Trophoblast cell (in vitro differentiated cells and primary cell): ENCODE measurements at regions not wholly inside any gene's neighbourhood (a gene's known extent, or its start where the extent isn't known, plus 50 kb on each side); places are given as distances from the start of the nearest gene placed in this dataset.
A peak's percentile ranks its signal among the peaks of the same experiment; 100 is the strongest.

ENCODE experiments used
- DNase-seq, 2 donors: peaks; one replicate each; pipeline ENCODE4 v3.0.0-alpha.2; 2016
- H2AFZ ChIP-seq: 2 replicates; pipeline ENCODE4 v1.6.1; 2013; ENCODE audit warnings: low read length, moderate library complexity, mild to moderate bottlenecking; ENCODE audit not compliant: insufficient read depth, poor library complexity
- H2AK5ac ChIP-seq: 2 replicates; pipeline ENCODE4 v1.6.1; 2013; ENCODE audit warnings: mild to moderate bottlenecking, low read length
- H2BK120ac ChIP-seq: 2 replicates; pipeline ENCODE4 v1.6.1; 2013; ENCODE audit warnings: low read length, mild to moderate bottlenecking, moderate library complexity; ENCODE audit not compliant: insufficient read depth, poor library complexity
- H2BK12ac ChIP-seq: 2 replicates; pipeline ENCODE4 v1.6.1; 2013; ENCODE audit warnings: mild to moderate bottlenecking, low read length, moderate library complexity
- H2BK5ac ChIP-seq: 2 replicates; pipeline ENCODE4 v1.6.1; 2013; ENCODE audit warnings: low read length, low read depth, moderate library complexity, mild to moderate bottlenecking; ENCODE audit not compliant: poor library complexity
- H3K14ac ChIP-seq: 2 replicates; pipeline ENCODE4 v1.6.1; 2013; ENCODE audit warnings: mild to moderate bottlenecking, low read length
- H3K18ac ChIP-seq: 2 replicates; pipeline ENCODE4 v1.6.1; 2013; ENCODE audit warnings: mild to moderate bottlenecking, low read length
- H3K23ac ChIP-seq: 2 replicates; pipeline ENCODE4 v1.6.1; 2013; ENCODE audit warnings: low read length
- H3K27ac ChIP-seq: 2 replicates; pipeline ENCODE4 v1.5.1; 2013; ENCODE audit warnings: low read depth, mild to moderate bottlenecking, inconsistent platforms, low read length, moderate library complexity
- H3K27me3 ChIP-seq: 2 replicates; pipeline ENCODE4 v1.6.1; 2013; ENCODE audit warnings: inconsistent platforms, mild to moderate bottlenecking, low read length, moderate library complexity; ENCODE audit not compliant: insufficient read depth
- H3K36me3 ChIP-seq, 2 experiments: 1 replicate in 1 of 2; 2 replicates in 1 of 2; pipeline ENCODE4 v1.6.1; 2013; ENCODE audit warnings: low read length in 2 of 2, mild to moderate bottlenecking in 2 of 2, moderate library complexity in 1 of 2; ENCODE audit not compliant: insufficient read depth in 2 of 2, control insufficient read depth in 1 of 2
- H3K4ac ChIP-seq: 2 replicates; pipeline ENCODE4 v1.6.1; 2013; ENCODE audit warnings: low read depth, mild to moderate bottlenecking, low read length, moderate library complexity
- H3K4me1 ChIP-seq, 2 experiments: 1 replicate in 1 of 2; 2 replicates in 1 of 2; pipeline ENCODE4 v1.6.1; 2013; ENCODE audit warnings: low read length in 2 of 2, mild to moderate bottlenecking in 2 of 2, moderate library complexity in 1 of 2; ENCODE audit not compliant: insufficient read depth in 2 of 2, control insufficient read depth in 1 of 2
- H3K4me2 ChIP-seq: 2 replicates; pipeline ENCODE4 v1.6.1; 2013; ENCODE audit warnings: inconsistent platforms, mild to moderate bottlenecking, low read length, moderate library complexity
- H3K4me3 ChIP-seq: 2 replicates; pipeline ENCODE4 v1.5.1; 2013; ENCODE audit warnings: mild to moderate bottlenecking, low read depth, low read length, inconsistent platforms
- H3K79me1 ChIP-seq: one replicate; pipeline ENCODE4 v1.6.1; 2013; ENCODE audit warnings: low read length
- H3K79me2 ChIP-seq: 2 replicates; pipeline ENCODE4 v1.6.1; 2013; ENCODE audit warnings: low read length, mild to moderate bottlenecking; ENCODE audit not compliant: control insufficient read depth, insufficient read depth, poor library complexity
- H3K9ac ChIP-seq: 2 replicates; pipeline ENCODE4 v1.6.1; 2013; ENCODE audit warnings: mild to moderate bottlenecking, low read length
- H3K9me3 ChIP-seq: 2 replicates; pipeline ENCODE4 v1.6.1; 2013; ENCODE audit warnings: low read depth, mild to moderate bottlenecking, control low read depth, inconsistent platforms, low read length; ENCODE audit not compliant: insufficient read depth
- H4K12ac ChIP-seq: 2 replicates; pipeline ENCODE4 v1.6.1; 2013; ENCODE audit warnings: low read depth, mild to moderate bottlenecking, low read length, moderate library complexity
- H4K8ac ChIP-seq: 2 replicates; pipeline ENCODE4 v1.6.1; 2013; ENCODE audit warnings: low read depth, mild to moderate bottlenecking, low read length, moderate library complexity
- H4K91ac ChIP-seq: one replicate; pipeline ENCODE4 v1.6.1; 2013; ENCODE audit warnings: low read depth, mild to moderate bottlenecking, low read length, moderate library complexity
- WGBS: extraction: QIAGEN DNeasy Blood & Tissue Kit; methylation state at CpG from one replicate; pipeline ENCODE4 v1.1.7; 2013; ENCODE audit warnings: missing lambda C conversion rate; ENCODE audit not compliant: insufficient read length, insufficient coverage; ENCODE audit errors: extremely low coverage; 5-methylcytosine and 5-hydroxymethylcytosine counted together

DNA sequence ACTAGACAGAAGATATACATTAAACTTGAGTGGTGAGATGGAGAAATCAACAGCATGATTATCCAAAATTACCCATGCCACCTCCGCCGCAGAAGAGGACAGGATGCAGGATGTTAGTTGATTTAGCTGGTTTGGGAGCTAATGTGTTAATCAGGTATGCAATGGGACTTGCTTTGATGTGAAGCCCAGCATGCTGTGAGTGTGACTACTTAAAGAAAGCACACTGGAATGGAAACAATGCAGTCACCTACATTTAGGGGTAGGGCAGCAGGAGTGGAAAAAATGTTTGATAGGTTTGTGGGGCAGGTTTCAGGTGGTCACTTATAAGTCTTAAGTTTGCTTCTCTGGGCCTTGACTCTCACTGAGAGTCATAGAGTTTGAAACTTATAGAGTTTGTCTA, 170.0 kb upstream of the DAAM1 start:
- H3K9ac ChIP-seq: no peak overlapping the region
- H3K27me3 ChIP-seq: no peaks in the 10 kb centered on the region
- H3K79me1 ChIP-seq: no peaks in the 10 kb centered on the region
- no peak overlapping the region for H3K14ac ChIP-seq
- no peak overlapping the region for H2AFZ ChIP-seq
- H3K9me3 ChIP-seq: no peaks in the 10 kb centered on the region
- H3K4me1 ChIP-seq: no peaks in the 10 kb centered on the region
- H2AK5ac ChIP-seq: no peak overlapping the region
- H4K91ac ChIP-seq: no peak overlapping the region
- H3K4ac ChIP-seq: no peak overlapping the region
- no CpG with 5 or more reads among the region's 2 CpGs for WGBS
- no peak overlapping the region for H4K8ac ChIP-seq
- H3K4me3 ChIP-seq: no peak overlapping the region
- no peak overlapping the region for H3K23ac ChIP-seq
- H2BK12ac ChIP-seq: no peak overlapping the region
- H4K12ac ChIP-seq: no peak overlapping the region
- DNase-seq: no peak
- no peak overlapping the region for H3K18ac ChIP-seq
- no peak overlapping the region for H2BK120ac ChIP-seq
- no peak overlapping the region for H2BK5ac ChIP-seq
- no peak overlapping the region for H3K27ac ChIP-seq
- no peaks in the 10 kb centered on the region for H3K36me3 ChIP-seq
- H3K4me2 ChIP-seq: no peak overlapping the region
- no peaks in the 10 kb centered on the region for H3K79me2 ChIP-seq

DNA sequence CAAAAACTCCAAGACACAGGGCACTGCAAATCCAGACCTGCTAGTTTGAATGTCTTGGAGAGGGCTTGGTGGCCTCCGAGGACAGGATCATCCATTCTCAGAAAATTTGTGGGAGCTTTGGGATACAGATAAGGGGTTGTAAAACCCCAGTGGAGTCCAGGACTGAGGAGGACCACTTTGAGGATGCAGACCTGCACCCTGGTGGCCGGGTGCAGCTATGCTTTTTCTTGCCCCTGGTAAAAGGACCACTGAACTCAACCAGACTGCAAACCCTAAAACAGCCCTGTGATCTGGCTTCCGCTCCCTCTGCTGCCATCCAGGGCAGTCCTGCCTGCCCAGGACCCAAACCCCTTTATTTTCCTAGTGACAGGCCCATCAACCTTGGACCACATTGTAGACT, 169.5 kb upstream of the DAAM1 start:
- peak in 1 of 2 donors; percentile 16 for DNase-seq
- Histone ChIP-seq H4K12ac (no peak overlapping the region), H3K4me3 (no peak overlapping the region), H3K4me1 (no peaks in the 10 kb centered on the region), H3K79me1 (no peaks in the 10 kb centered on the region), H2AFZ (no peak overlapping the region), H4K8ac (no peak overlapping the region), H3K14ac (no peak overlapping the region), H2BK12ac (no peak overlapping the region), H3K27ac (no peak overlapping the region), H3K4me2 (no peak overlapping the region), H2BK5ac (no peak overlapping the region), H3K18ac (no peak overlapping the region), H3K9ac (no peak overlapping the region), H3K36me3 (no peaks in the 10 kb centered on the region), H3K4ac (no peak overlapping the region), H4K91ac (no peak overlapping the region), H3K79me2 (no peaks in the 10 kb centered on the region), H3K9me3 (no peaks in the 10 kb centered on the region), H3K23ac (no peak overlapping the region), H3K27me3 (no peaks in the 10 kb centered on the region), H2AK5ac (no peak overlapping the region), H2BK120ac (no peak overlapping the region)
- WGBS: no CpG with 5 or more reads among the region's 3 CpGs

DNA sequence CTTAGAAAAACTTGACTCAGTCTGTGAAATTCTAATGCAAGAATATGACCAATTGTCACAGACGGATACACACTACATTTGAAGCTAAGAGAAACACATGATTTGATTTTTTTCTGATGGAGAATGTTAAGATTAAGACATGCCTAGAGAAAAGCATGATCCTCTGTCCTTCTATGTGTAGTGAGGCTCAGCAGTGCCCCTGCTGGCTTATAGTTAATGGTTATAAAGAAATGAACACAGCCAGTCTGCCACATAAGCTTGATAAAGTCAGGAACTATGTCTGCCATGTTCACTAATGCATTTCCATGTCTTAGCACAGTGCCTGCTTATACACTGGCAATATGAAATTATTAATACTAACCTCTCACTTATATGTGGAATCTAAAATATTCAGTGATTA, 168.1 kb upstream of the DAAM1 start:
- Histone ChIP-seq H3K4me3 (no peak overlapping the region), H2BK5ac (no peak overlapping the region), H3K9me3 (no peaks in the 10 kb centered on the region), H3K4me1 (no peaks in the 10 kb centered on the region), H4K8ac (no peak overlapping the region), H3K9ac (no peak overlapping the region), H3K23ac (no peak overlapping the region), H2AFZ (no peak overlapping the region), H3K27ac (no peak overlapping the region), H3K4ac (no peak overlapping the region), H3K27me3 (no peaks in the 10 kb centered on the region), H2BK12ac (no peak overlapping the region), H4K91ac (no peak overlapping the region), H3K18ac (no peak overlapping the region), H3K36me3 (no peaks in the 10 kb centered on the region), H2BK120ac (no peak overlapping the region), H3K14ac (no peak overlapping the region), H3K79me1 (no peaks in the 10 kb centered on the region), H3K79me2 (no peaks in the 10 kb centered on the region), H4K12ac (no peak overlapping the region), H3K4me2 (no peak overlapping the region), H2AK5ac (no peak overlapping the region)
- DNase-seq: peak; percentile 30 to 59
- no CpG with 5 or more reads among the region's 1 CpG for WGBS

DNA sequence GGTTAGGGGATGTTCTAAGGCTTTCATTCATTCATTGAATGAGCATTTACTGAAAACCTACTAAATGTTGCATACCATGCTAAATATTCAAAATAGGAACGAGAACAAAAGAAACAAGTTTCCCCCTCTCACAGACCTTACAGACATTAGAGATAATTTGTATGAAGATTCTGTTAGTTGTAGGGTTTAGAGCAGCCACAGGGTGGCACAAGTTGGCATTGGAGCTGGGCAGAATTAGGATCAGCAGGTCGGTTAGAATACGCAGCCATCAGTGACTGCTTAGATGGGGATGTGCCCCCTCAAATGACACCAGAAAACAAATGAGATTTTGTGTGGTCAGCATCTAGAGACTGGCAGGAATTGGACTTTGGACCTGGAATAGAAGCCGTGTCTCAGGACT, 166.3 kb upstream of the DAAM1 start:
- H4K12ac ChIP-seq: no peak overlapping the region
- H2BK12ac ChIP-seq: no peak overlapping the region
- H3K4me1 ChIP-seq: no peaks in the 10 kb centered on the region
- no peak overlapping the region for H3K18ac ChIP-seq
- H3K4me3 ChIP-seq: no peak overlapping the region
- H3K79me2 ChIP-seq: no peaks in the 10 kb centered on the region
- H3K79me1 ChIP-seq: no peaks in the 10 kb centered on the region
- no CpG with 5 or more reads among the region's 4 CpGs for WGBS
- H3K27me3 ChIP-seq: no peaks in the 10 kb centered on the region
- no peak overlapping the region for H3K27ac ChIP-seq
- no peak overlapping the region for H4K8ac ChIP-seq
- DNase-seq: no peak
- H2BK5ac ChIP-seq: no peak overlapping the region
- no peak overlapping the region for H3K4me2 ChIP-seq
- no peak overlapping the region for H2BK120ac ChIP-seq
- H3K36me3 ChIP-seq: no peaks in the 10 kb centered on the region
- no peak overlapping the region for H3K23ac ChIP-seq
- H3K14ac ChIP-seq: no peak overlapping the region
- H2AK5ac ChIP-seq: no peak overlapping the region
- H3K4ac ChIP-seq: no peak overlapping the region
- no peaks in the 10 kb centered on the region for H3K9me3 ChIP-seq
- no peak overlapping the region for H3K9ac ChIP-seq
- H2AFZ ChIP-seq: no peak overlapping the region
- no peak overlapping the region for H4K91ac ChIP-seq
